Gastroesophageal sphincter (tissue), 4 donors: ENCODE measurements at regions not wholly inside any gene's neighbourhood (a gene's known extent, or its start where the extent isn't known, plus 50 kb on each side); places are given as distances from the start of the nearest gene placed in this dataset.

ENCODE experiments used
- ATAC-seq: fragments of 150-250 bp; one replicate; pipeline ENCODE4 v1.9.1; 2016; ENCODE audit warnings: mild to moderate bottlenecking, moderate library complexity
- H3K27ac ChIP-seq, 4 donors: fragments of 200-600 bp; sonication (generic) in 3 of 4; 1 replicate in 3 of 4; 2 replicates in 1 of 4; pipeline ENCODE4 v1.5.1; 2016 to 2019
- H3K27me3 ChIP-seq: fragments of 200-600 bp; sonication (generic); one replicate; pipeline ENCODE4 v1.5.1; 2019
- H3K36me3 ChIP-seq, 2 donors: fragments of 200-600 bp; sonication (generic); one replicate each; pipeline ENCODE4 v1.5.1; 2019; ENCODE audit warnings: control low read depth in 1 of 2
- H3K4me1 ChIP-seq, 3 donors: fragments of 200-600 bp; sonication (generic); 1 replicate in 2 of 3; 2 replicates in 1 of 3; pipeline ENCODE4 v1.5.1; 2016 to 2019; ENCODE audit warnings: control low read depth in 2 of 3
- H3K4me3 ChIP-seq, 2 donors: fragments of 200-600 bp; sonication (generic); one replicate each; pipeline ENCODE4 v1.5.1; 2019; ENCODE audit warnings: mild to moderate bottlenecking in 1 of 2, moderate library complexity in 1 of 2
- H3K9me3 ChIP-seq, 3 donors: fragments of 200-600 bp; sonication (generic); one replicate each; pipeline ENCODE4 v1.5.1; 2017 to 2019; ENCODE audit warnings: control low read depth in 2 of 3
- EP300 ChIP-seq: sonication (generic); formaldehyde crosslinking; IDR thresholded peaks from one replicate; pipeline ENCODE4 v1.6.1; 2017; ENCODE audit warnings: antibody characterized with exemption, mild to moderate bottlenecking
- POLR2A ChIP-seq, 2 donors: fragments of 450-650 bp; IDR thresholded peaks; one replicate each; pipeline ENCODE4 v1.6.1; 2017; ENCODE audit warnings: antibody characterized with exemption in 2 of 2, mild to moderate bottlenecking in 2 of 2, moderate library complexity in 1 of 2
- POLR2AphosphoS5 ChIP-seq: sonication (generic); formaldehyde crosslinking; IDR thresholded peaks from one replicate; pipeline ENCODE4 v1.6.1; 2017; ENCODE audit warnings: antibody characterized with exemption
- WGBS, 2 donors: methylation state at CpG; one replicate each; pipeline ENCODE4 v1.1.5; 2018; ENCODE audit warnings: low coverage in 1 of 2; 5-methylcytosine and 5-hydroxymethylcytosine counted together
- TF ChIP-seq, protein P1 (sequence below), 4 experiments: fragments of 200-600 bp in 2 of 4; fragments of 450-650 bp in 2 of 4; sonication (generic) in 1 of 4; IDR thresholded peaks; one replicate each; pipeline ENCODE4 v1.5.1; 2017 to 2019; ENCODE audit warnings: antibody characterized with exemption in 4 of 4, mild to moderate bottlenecking in 2 of 4, moderate library complexity in 2 of 4

DNA sequence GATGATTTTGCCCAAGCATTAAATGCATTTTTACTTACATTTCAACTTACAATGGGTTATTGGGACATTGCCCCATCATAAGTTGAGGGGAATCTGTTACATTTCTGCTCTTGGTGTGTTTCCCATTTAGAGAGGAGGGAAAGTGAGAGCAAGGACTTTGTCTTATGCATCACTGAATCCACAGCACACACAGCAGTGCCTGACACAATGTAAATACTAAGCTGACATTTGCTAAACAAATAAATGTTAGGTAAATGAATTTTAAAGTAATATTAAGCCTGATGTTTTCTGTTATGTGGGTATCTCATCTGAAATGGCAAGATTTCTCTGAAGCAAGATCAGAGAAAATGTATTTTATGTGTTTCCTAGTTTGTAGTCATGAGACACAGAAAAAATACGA is 143.6 kb upstream of the STXBP5 start:
- ATAC-seq, result no peak
- no peak for TF ChIP-seq POLR2AphosphoS5
- TF ChIP-seq POLR2A (IDR thresholded peaks at IDR 0.05), result no peak
- no peak for TF ChIP-seq EP300
- TF ChIP-seq, protein P1, sequence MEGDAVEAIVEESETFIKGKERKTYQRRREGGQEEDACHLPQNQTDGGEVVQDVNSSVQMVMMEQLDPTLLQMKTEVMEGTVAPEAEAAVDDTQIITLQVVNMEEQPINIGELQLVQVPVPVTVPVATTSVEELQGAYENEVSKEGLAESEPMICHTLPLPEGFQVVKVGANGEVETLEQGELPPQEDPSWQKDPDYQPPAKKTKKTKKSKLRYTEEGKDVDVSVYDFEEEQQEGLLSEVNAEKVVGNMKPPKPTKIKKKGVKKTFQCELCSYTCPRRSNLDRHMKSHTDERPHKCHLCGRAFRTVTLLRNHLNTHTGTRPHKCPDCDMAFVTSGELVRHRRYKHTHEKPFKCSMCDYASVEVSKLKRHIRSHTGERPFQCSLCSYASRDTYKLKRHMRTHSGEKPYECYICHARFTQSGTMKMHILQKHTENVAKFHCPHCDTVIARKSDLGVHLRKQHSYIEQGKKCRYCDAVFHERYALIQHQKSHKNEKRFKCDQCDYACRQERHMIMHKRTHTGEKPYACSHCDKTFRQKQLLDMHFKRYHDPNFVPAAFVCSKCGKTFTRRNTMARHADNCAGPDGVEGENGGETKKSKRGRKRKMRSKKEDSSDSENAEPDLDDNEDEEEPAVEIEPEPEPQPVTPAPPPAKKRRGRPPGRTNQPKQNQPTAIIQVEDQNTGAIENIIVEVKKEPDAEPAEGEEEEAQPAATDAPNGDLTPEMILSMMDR (IDR thresholded peaks at IDR 0.05), result no peak
- no peak overlapping the region for H3K4me3 ChIP-seq
- no peaks in the 10 kb centered on the region for H3K36me3 ChIP-seq
- no peaks in the 10 kb centered on the region for H3K27me3 ChIP-seq
- no peaks in the 10 kb centered on the region for H3K9me3 ChIP-seq
- 53 to 80% methylated on average over 1 of the region's 1 CpG for WGBS, 2 donors
- H3K27ac ChIP-seq, result no peak overlapping the region
- no peaks in the 10 kb centered on the region for H3K4me1 ChIP-seq

DNA sequence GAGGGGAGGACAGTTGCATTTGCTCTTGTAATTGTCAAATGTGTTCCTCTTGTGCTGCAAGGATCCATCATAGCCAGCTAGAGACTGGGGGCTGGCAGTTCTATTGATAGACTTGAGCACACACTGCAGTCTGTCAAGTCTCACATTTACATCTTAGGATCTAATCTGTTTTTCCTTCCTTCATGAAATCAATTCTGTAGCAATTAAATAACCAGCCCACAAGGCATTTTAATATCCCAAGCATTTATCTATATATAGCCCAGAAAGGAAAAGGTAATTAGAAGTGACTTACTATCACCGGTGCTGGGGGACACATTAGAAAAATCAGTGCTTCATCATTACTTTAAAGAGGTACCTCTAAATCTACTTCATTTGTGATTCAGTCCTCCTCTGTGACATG is 143.0 kb upstream of the STXBP5 start:
- no peak for TF ChIP-seq POLR2A (IDR thresholded peaks at IDR 0.05)
- TF ChIP-seq, protein P1 (IDR thresholded peaks at IDR 0.05), result no peak
- TF ChIP-seq EP300, result no peak
- TF ChIP-seq POLR2AphosphoS5, result no peak
- H3K27ac ChIP-seq, result no peak overlapping the region
- ATAC-seq, result no peak
- no peaks in the 10 kb centered on the region for H3K27me3 ChIP-seq
- no peaks in the 10 kb centered on the region for H3K36me3 ChIP-seq
- H3K4me1 ChIP-seq, result no peaks in the 10 kb centered on the region
- no peak overlapping the region for H3K4me3 ChIP-seq
- 69 to 88% methylated on average over 1 of the region's 1 CpG for WGBS, 2 donors
- H3K9me3 ChIP-seq, result no peaks in the 10 kb centered on the region

DNA sequence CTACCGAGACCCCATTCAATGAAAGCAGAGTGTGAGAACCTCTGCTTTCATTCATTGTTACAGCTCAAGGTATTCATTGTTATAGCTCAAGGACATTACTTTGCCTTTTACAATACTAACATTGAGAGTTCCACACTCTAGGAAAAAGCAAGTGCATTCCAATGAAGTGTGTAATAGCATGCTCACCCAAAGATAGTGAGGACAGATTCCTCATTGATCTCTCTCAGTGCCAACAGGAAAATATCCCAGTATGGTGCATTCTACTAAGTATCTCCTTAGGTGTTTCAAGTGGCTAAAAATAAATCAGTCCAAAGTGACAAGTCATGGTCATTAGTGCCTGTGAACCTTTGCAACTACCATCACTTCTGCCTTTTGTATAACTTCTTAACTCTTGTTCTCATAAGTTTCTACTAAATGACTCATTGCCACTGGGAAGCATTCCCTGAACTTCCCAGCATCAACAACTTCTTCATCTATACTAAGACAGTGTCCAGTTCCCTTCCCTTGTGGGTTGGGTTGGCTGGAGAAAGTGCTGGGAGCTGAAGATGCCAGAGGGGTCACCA is 140.7 kb upstream of the STXBP5 start:
- Histone ChIP-seq H3K27me3 (no peaks in the 10 kb centered on the region), H3K4me3 (no peak overlapping the region), H3K36me3 (no peaks in the 10 kb centered on the region), H3K4me1 (no peaks in the 10 kb centered on the region), H3K9me3 (no peaks in the 10 kb centered on the region), H3K27ac (no peak overlapping the region)
- no peak for TF ChIP-seq EP300
- peak; percentile 36 for TF ChIP-seq POLR2AphosphoS5
- WGBS, 2 donors, result 82 to 100% methylated on average over 1 of the region's 1 CpG
- ATAC-seq, result no peak

DNA sequence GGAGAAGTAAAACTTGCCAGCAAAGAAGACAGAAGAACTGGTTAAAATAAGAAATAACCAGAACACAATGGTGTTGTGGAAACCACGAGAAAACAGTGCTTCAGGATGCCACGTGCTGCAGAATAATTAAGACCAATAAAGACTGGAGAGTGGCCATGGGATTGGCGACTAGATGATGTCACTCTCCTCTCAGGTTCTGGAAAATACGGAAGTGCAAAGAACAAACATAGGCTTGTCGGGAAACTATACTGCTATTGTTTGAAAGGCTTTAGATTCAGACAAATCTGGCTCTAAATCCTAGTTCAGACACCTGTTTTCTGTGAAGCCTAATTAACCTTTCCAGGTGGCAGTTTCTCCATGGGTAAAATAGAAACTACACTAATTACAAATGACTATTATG is 138.4 kb upstream of the STXBP5 start:
- Histone ChIP-seq H3K4me3 (no peak overlapping the region), H3K27me3 (no peaks in the 10 kb centered on the region), H3K9me3 (no peaks in the 10 kb centered on the region), H3K36me3 (no peaks in the 10 kb centered on the region), H3K27ac (no peak overlapping the region), H3K4me1 (no peaks in the 10 kb centered on the region)
- no peak for ATAC-seq
- TF ChIP-seq EP300, result no peak
- TF ChIP-seq, protein P1 (IDR thresholded peaks at IDR 0.05), result no peak
- TF ChIP-seq POLR2AphosphoS5, result no peak
- no peak for TF ChIP-seq POLR2A (IDR thresholded peaks at IDR 0.05)
- 71 to 81% methylated on average over 5 of the region's 5 CpGs for WGBS, 2 donors

DNA sequence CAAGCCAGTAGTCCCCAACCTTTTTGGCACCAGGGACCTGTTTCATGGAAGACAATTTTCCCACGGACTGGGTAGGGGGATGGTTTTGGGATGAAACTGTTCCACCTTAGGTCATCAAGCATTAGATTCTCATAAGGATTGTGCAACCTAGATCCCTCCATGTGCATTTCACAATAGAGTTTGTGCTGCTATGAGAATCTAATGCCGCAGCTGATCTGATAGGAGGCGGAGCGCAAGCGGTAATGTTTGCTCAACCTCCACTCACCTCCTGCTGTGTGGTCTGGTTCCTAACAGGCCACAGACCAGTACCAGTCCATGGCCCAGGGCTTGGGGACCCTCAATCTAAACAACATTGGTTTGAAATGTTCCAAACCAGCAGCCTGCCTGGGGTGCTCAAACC is 137.0 kb upstream of the STXBP5 start:
- ATAC-seq, result no peak
- TF ChIP-seq, protein P1 (IDR thresholded peaks at IDR 0.05), result no peak
- no peak for TF ChIP-seq POLR2AphosphoS5
- TF ChIP-seq POLR2A (IDR thresholded peaks at IDR 0.05), result no peak
- no peak for TF ChIP-seq EP300
- no peaks in the 10 kb centered on the region for H3K36me3 ChIP-seq
- no peak overlapping the region for H3K4me3 ChIP-seq
- no peak overlapping the region for H3K27ac ChIP-seq
- no peaks in the 10 kb centered on the region for H3K27me3 ChIP-seq
- 88% methylated on average over 5 of the region's 5 CpGs; no CpG with 5 or more reads in 1 of the 2 donors for WGBS, 2 donors
- H3K4me1 ChIP-seq, result no peaks in the 10 kb centered on the region
- H3K9me3 ChIP-seq, result no peaks in the 10 kb centered on the region
